ENCODE measurements at regions not wholly inside any gene's neighbourhood (a gene's known extent, or its start where the extent isn't known, plus 50 kb on each side); places are given as distances from the start of the nearest gene placed in this dataset.

DNA sequence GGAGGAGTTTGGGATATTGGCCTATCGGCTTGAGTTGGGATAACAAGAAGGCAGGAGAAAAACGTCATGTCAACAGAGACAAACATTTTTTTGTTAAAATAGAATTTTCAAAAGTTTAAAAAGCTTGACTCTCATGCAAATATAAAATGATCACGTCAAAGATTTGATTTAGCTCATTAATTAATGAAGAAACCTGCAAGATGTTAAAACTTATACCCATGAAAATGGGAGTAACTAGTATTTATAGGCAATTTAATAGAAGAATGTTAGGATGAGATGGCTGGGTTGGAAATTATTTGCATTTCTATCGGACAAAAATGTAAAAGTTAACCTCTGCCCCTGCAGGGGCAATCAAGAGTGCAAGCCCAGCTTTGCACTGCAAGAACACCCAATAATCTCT, 184.6 kb upstream of the BCOR start:
- DNase-seq (ENCODE audit: low read depth), result no peak
- TF ChIP-seq, protein P1, sequence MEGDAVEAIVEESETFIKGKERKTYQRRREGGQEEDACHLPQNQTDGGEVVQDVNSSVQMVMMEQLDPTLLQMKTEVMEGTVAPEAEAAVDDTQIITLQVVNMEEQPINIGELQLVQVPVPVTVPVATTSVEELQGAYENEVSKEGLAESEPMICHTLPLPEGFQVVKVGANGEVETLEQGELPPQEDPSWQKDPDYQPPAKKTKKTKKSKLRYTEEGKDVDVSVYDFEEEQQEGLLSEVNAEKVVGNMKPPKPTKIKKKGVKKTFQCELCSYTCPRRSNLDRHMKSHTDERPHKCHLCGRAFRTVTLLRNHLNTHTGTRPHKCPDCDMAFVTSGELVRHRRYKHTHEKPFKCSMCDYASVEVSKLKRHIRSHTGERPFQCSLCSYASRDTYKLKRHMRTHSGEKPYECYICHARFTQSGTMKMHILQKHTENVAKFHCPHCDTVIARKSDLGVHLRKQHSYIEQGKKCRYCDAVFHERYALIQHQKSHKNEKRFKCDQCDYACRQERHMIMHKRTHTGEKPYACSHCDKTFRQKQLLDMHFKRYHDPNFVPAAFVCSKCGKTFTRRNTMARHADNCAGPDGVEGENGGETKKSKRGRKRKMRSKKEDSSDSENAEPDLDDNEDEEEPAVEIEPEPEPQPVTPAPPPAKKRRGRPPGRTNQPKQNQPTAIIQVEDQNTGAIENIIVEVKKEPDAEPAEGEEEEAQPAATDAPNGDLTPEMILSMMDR (conservative IDR thresholded peaks at IDR 0.05; ENCODE audit: low read depth, low read length), result no peak

DNA sequence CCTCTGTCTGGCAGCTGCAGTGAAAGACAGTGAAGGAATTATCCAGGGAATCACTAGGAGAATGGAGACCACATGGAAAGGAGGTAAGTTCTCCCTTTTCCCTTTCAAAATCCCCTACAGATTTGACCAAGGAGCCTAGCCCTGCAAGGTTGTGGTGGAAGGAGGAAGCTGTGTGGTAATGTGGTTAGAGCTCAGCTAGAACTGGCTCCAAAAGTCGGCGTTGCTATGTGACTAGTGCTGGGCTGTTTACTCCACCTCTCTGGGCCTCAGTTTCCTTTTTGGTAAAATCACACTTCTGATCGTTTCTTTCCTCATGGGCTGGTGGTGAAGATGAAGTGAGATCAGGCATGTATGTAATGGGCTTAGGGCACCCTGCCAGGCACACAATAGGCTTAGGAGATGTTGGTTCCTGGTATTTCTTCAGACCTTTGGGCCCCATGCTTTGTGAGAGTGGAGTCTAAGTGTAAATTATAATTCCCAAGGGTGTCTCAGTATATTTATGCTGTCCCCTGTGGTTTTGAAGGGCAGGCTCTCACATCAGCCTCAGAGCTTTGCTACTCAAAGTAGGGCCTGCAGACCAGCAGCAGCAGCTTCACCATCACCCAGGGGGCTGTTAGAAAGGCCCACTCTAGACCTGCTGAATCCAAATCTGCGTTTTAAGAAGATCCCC, 183.7 kb upstream of the BCOR start:
- no peak for DNase-seq (ENCODE audit: low read depth)
- TF ChIP-seq, protein P1 (conservative IDR thresholded peaks at IDR 0.05; ENCODE audit: low read depth, low read length), result no peak
- H3K4me3 ChIP-seq (ENCODE audit: low read depth, low read length), result no peak overlapping the region

More for the DNA sequence above, 184.6 kb upstream of the BCOR start:
- H3K4me3 ChIP-seq (ENCODE audit: low read depth, low read length), result no peak overlapping the region

DNA sequence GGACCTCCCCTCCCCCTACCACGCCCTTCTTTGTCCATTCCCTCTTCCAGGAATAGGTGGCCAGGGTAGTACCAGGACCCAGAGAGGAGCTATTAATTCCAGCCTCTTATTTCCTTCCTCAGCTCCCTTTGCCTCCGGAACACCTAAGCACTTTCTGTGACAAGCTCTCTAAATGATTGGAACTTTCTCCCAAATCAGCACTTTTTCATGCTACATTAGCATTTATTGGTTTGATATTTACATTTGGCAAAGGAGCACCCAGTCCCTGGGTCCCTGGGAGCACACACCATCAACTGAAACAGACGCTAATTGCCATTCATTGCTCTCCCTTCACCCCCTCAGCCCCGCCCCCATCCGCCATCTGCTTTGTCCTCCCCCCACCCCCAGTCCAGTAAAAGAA, 182.0 kb upstream of the BCOR start:
- TF ChIP-seq, protein P1 (conservative IDR thresholded peaks at IDR 0.05; ENCODE audit: low read depth, low read length), result no peak
- DNase-seq (ENCODE audit: low read depth), result no peak
- no peak overlapping the region for H3K4me3 ChIP-seq (ENCODE audit: low read depth, low read length)

DNA sequence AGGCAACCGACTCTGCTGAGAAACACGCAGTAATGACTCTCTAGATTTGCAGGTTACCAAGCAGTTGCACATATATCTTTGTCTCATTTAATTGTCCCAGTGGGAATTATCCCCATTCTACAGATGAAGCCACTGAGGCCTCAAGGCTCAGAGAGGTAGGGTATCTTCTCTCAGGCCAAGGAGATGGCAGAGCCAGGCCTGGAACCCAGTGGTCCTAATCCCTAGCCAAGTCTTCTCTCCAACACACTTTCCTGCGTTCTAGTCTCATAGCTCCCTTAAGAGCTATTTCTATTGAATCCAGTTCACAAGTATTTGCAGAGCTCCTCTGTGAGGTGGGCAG, 181.3 kb upstream of the BCOR start:
- TF ChIP-seq, protein P1 (conservative IDR thresholded peaks at IDR 0.05; ENCODE audit: low read depth, low read length), result no peak
- H3K4me3 ChIP-seq (ENCODE audit: low read depth, low read length), result no peak overlapping the region
- DNase-seq (ENCODE audit: low read depth), result no peak

DNA sequence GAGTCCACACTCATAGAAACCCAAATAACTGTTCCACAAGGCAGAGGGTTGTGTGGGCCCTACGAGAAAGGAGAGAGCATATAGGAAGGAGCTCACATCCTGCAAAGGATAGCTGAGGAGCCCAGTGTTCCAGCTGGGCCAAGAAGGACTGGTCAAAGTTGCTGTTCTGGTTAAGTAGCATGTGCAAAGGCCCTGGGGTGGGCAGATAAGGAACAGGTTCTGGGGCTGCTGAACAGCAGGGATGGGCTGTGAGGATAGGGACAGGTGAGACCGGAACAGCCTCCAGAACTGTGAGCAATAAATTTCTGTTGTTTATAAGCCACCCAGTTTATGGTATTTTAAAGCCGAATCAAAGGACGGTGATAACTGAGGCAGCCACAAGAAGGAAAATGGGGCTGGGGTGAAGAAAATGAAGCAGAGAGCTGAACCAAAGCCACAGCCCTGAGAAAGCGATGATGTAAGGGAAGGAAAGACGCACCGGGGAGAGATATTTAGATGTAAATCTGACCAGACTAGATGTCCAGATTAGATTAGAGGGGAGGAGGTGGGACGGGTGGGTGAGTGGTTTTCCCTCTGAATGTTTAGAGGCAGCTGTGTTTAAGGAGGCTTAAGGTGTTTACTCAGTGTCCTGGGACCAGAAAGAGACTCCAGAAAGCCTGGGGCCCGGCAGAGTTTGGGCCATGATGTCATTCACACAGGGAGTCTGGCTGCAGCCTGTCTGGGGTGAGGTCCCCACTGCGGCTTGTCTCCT, 180.8 kb upstream of the BCOR start:
- H3K4me3 ChIP-seq (ENCODE audit: low read depth, low read length), result no peak overlapping the region
- TF ChIP-seq, protein P1 (conservative IDR thresholded peaks at IDR 0.05; ENCODE audit: low read depth, low read length), result no peak
- DNase-seq (ENCODE audit: low read depth), result peak; percentile 28

DNA sequence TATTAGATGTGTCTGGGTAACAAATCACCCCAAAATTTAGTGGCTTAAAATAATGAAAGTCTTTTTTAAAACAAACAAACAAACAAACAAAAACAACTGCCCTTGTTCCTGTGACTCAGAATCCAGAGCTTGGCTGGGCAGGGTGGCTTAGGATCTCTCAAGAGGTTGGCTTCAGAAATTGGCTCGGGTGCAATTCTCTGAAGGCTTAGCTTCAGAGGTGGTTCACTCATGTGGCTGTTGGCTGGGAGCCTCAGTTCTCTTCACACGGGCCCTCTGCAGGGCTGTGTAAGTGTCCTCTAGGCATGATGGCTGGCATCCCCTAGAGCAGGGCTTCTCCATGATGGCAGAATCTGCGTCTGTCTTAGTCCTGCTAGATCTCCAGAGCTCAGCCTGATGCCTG, 179.9 kb upstream of the BCOR start:
- no peak overlapping the region for H3K4me3 ChIP-seq (ENCODE audit: low read depth, low read length)
- no peak for DNase-seq (ENCODE audit: low read depth)
- TF ChIP-seq, protein P1 (conservative IDR thresholded peaks at IDR 0.05; ENCODE audit: low read depth, low read length), result no peak
